ENCODE measurements at regions not wholly inside any gene's neighbourhood (a gene's known extent, or its start where the extent isn't known, plus 50 kb on each side); places are given as distances from the start of the nearest gene placed in this dataset.

DNA sequence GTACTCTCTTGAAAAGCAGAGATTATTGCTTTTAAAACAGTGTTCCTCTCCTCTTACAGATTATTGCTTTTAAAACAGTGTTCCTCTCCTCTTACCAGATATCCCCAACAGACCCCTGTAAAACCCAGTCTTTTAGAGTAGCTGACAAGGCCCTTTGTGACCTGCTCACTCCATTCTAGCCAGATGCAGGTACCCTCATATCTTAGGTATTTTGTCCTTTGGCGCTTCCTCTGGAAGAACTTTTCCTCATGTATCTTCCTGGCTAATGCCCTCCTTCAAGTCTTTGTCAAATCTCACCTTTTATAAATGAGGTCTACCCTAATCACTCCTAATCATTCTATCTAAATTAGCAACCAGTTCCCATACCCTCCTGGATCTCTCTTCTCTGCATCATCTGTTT, 536.0 kb downstream of the BTBD3 start:
- Histone ChIP-seq H3K27me3 (no peaks in the 10 kb centered on the region), H3K4me1 (no peaks in the 10 kb centered on the region), H3K9me3 (no peaks in the 10 kb centered on the region), H3K27ac (no peak overlapping the region), H3K36me3 (no peaks in the 10 kb centered on the region), H3K4me3 (no peak overlapping the region)
- 97 to 100% methylated on average over 1 of the region's 1 CpG for WGBS, 2 donors
- DNase-seq (ENCODE audit: low spot score in 2 of 2): no peak
- TF ChIP-seq POLR2A (IDR thresholded peaks at IDR 0.05) (no peak), EP300 (IDR thresholded peaks at IDR 0.05) (no peak)
- TF ChIP-seq, protein P1, sequence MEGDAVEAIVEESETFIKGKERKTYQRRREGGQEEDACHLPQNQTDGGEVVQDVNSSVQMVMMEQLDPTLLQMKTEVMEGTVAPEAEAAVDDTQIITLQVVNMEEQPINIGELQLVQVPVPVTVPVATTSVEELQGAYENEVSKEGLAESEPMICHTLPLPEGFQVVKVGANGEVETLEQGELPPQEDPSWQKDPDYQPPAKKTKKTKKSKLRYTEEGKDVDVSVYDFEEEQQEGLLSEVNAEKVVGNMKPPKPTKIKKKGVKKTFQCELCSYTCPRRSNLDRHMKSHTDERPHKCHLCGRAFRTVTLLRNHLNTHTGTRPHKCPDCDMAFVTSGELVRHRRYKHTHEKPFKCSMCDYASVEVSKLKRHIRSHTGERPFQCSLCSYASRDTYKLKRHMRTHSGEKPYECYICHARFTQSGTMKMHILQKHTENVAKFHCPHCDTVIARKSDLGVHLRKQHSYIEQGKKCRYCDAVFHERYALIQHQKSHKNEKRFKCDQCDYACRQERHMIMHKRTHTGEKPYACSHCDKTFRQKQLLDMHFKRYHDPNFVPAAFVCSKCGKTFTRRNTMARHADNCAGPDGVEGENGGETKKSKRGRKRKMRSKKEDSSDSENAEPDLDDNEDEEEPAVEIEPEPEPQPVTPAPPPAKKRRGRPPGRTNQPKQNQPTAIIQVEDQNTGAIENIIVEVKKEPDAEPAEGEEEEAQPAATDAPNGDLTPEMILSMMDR (IDR thresholded peaks at IDR 0.05): no peak

DNA sequence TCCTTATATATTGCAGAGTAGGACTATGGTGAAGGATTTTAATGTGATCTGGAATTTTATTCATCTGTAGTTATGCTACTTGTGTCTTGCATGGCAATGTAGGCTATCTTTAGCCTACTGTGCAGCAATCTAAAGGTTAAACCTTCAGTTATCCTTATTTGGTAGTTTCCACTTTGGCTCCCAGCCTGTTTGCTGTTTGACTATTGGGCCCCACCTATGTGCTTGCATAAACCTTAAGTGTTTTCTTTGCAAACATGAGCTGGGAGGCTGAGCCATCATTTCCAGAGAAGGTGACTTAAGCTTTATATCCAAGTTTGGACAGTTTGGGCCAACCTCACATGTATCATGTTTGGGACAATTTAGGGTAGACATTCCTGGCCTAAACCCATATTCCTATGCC, 537.5 kb downstream of the BTBD3 start:
- Histone ChIP-seq H3K27me3 (no peaks in the 10 kb centered on the region), H3K4me3 (no peak overlapping the region), H3K27ac (no peak overlapping the region), H3K36me3 (no peaks in the 10 kb centered on the region), H3K9me3 (no peaks in the 10 kb centered on the region), H3K4me1 (peaks cover 0 to 4% (median 0%) of the 10 kb centered on the region in 4 donors)
- no peak for DNase-seq (ENCODE audit: low spot score in 2 of 2)
- TF ChIP-seq EP300 (IDR thresholded peaks at IDR 0.05): no peak
- TF ChIP-seq, protein P1 (IDR thresholded peaks at IDR 0.05): no peak
- no peak for TF ChIP-seq POLR2A (IDR thresholded peaks at IDR 0.05)

DNA sequence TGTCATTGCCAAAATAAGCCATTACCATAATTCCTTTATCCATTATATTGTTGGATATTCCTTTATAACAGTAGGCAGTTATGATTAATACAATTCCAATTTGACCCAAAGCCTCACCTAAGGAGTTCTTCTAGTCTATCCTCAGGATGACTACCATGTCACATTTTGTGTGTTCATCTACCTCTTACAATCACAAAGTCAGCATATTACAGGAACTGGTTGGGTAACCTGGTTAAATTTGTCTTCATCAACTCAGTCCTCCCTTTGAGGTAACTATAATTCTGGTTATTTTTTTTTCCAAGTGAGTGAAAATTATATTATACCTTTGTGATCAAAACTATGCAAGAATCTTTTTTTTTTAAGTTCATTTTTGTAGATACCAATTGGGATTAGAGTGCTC, 540.5 kb downstream of the BTBD3 start:
- peaks cover 0 to 4% (median 0%) of the 10 kb centered on the region in 4 donors for H3K4me1 ChIP-seq
- DNase-seq (ENCODE audit: low spot score in 2 of 2): no peak
- H3K4me3 ChIP-seq: no peak overlapping the region
- no peaks in the 10 kb centered on the region for H3K27me3 ChIP-seq
- H3K9me3 ChIP-seq: no peaks in the 10 kb centered on the region
- H3K27ac ChIP-seq: no peak overlapping the region
- TF ChIP-seq POLR2A (IDR thresholded peaks at IDR 0.05): no peak
- TF ChIP-seq, protein P1 (IDR thresholded peaks at IDR 0.05): no peak
- no peak for TF ChIP-seq EP300 (IDR thresholded peaks at IDR 0.05)
- no peaks in the 10 kb centered on the region for H3K36me3 ChIP-seq

DNA sequence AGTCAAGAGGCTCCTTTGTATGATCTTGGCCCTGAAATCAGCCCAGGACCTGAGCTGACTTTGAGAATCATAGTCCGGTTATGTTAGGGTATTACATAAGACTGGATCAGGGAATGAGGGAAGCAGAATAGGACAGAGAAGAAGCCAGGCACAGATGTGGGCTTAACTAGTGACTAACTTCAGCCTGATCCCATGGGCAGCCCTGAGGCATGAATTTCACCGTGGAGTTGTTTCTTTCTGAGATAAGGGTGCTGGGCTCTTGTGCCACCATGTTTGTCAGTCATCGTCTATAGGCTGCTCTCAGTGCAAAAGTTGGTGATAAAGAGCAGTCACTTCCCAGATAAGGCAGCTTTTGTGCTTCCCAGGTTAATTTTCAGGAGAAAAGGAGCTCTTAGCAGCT, 544.7 kb upstream of the SPTLC3 start:
- Histone ChIP-seq H3K27me3 (no peaks in the 10 kb centered on the region), H3K4me1 (peaks cover 0 to 2% (median 0%) of the 10 kb centered on the region in 4 donors), H3K9me3 (no peaks in the 10 kb centered on the region), H3K36me3 (no peaks in the 10 kb centered on the region), H3K27ac (no peak overlapping the region), H3K4me3 (no peak overlapping the region)
- DNase-seq (ENCODE audit: low spot score in 2 of 2): no peak
- no peak for TF ChIP-seq EP300 (IDR thresholded peaks at IDR 0.05)
- TF ChIP-seq, protein P1 (IDR thresholded peaks at IDR 0.05): no peak
- TF ChIP-seq POLR2A (IDR thresholded peaks at IDR 0.05): no peak
- 84 to 92% methylated on average over 3 of the region's 3 CpGs for WGBS, 2 donors

DNA sequence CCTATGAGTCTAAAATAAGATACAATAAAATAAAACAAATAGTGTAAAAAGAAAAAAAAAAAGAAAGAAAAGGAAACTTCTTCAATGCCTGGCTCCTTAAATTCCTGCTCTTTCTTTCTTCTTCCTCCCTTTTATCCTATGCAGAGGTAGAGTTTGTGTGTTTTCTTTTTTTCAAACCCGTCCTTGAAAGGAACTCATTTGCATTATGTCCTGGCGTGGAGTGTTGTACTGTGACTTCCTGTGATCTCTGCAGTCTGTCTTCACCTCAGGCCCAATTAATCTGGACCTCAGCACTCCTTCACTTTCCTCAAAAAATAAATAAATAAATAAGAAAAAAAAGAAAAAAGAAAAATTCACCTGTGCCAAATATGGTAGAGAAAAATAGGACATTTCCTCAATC, 541.9 kb upstream of the SPTLC3 start:
- Histone ChIP-seq H3K36me3 (no peaks in the 10 kb centered on the region), H3K27me3 (no peaks in the 10 kb centered on the region), H3K4me3 (no peak overlapping the region), H3K27ac (no peak overlapping the region), H3K4me1 (no peaks in the 10 kb centered on the region), H3K9me3 (no peaks in the 10 kb centered on the region)
- no peak for DNase-seq (ENCODE audit: low spot score in 2 of 2)
- WGBS, 2 donors: 71 to 73% methylated on average over 2 of the region's 2 CpGs
- TF ChIP-seq, protein P1 (IDR thresholded peaks at IDR 0.05): no peak
- TF ChIP-seq POLR2A (IDR thresholded peaks at IDR 0.05) (no peak), EP300 (IDR thresholded peaks at IDR 0.05) (no peak)

Measured in tibial nerve (tissue), 4 donors.